ENCODE measurements at regions not wholly inside any gene's neighbourhood (a gene's known extent, or its start where the extent isn't known, plus 50 kb on each side); places are given as distances from the start of the nearest gene placed in this dataset.

GRCh38 chr4:13704761-13705160 lies 77.2 kb upstream of the BOD1L1 start:
- intact Hi-C loops (cut with DNase I; ENCODE audit: low total_unique reads) (no loop called here), in situ Hi-C loops (cut with MboI; ENCODE audit: low sequenced_read_pairs in 4 of 4) (no loop called here)
- Histone ChIP-seq H3K4me3 (no peak overlapping the region), H3K27ac (no peak overlapping the region), H3K27me3 (no peaks in the 10 kb centered on the region), H3K4me1 (no peaks in the 10 kb centered on the region), H3K36me3 (no peaks in the 10 kb centered on the region), H3K9me3 (no peaks in the 10 kb centered on the region)
- DNase-seq, result no peak
- ATAC-seq, result no peak
- no peak for TF ChIP-seq CTCF (IDR thresholded peaks at IDR 0.05 in 4 of 5, conservative IDR thresholded peaks at IDR 0.05 in 1 of 5)
- TF ChIP-seq POLR2A (IDR thresholded peaks at IDR 0.05), result no peak

- Histone ChIP-seq H3K36me3 (no peaks in the 10 kb centered on the region), H3K27ac (peak overlapping the region in 1 of 4 donors; percentile 12), H3K4me1 (no peaks in the 10 kb centered on the region), H3K27me3 (no peaks in the 10 kb centered on the region), H3K4me3 (no peak overlapping the region), H3K9me3 (no peaks in the 10 kb centered on the region)
- TF ChIP-seq POLR2A (IDR thresholded peaks at IDR 0.05), result no peak
- no peak for TF ChIP-seq CTCF (IDR thresholded peaks at IDR 0.05 in 4 of 5, conservative IDR thresholded peaks at IDR 0.05 in 1 of 5)
- intact Hi-C loops (cut with DNase I; ENCODE audit: low total_unique reads) (no loop called here), in situ Hi-C loops (cut with MboI; ENCODE audit: low sequenced_read_pairs in 4 of 4) (no loop called here)
- no peak for DNase-seq
- peak in 1 of 2 donors; percentile 46 for ATAC-seq
Observed at GRCh38 chr4:13705521-13706041, 78.1 kb upstream of the BOD1L1 start.

- H3K9me3 ChIP-seq, result no peaks in the 10 kb centered on the region
- no peak for TF ChIP-seq CTCF (IDR thresholded peaks at IDR 0.05 in 4 of 5, conservative IDR thresholded peaks at IDR 0.05 in 1 of 5)
- no peak for TF ChIP-seq POLR2A (IDR thresholded peaks at IDR 0.05)
- H3K4me1 ChIP-seq, result no peaks in the 10 kb centered on the region
- H3K27ac ChIP-seq, result peak overlapping the region in 1 of 4 donors; percentile 12
- ATAC-seq, result no peak
- H3K27me3 ChIP-seq, result no peaks in the 10 kb centered on the region
- H3K4me3 ChIP-seq, result no peak overlapping the region
- no peaks in the 10 kb centered on the region for H3K36me3 ChIP-seq
- in situ Hi-C loops (cut with MboI; ENCODE audit: low sequenced_read_pairs in 4 of 4), result no loop called here
- intact Hi-C loops (cut with DNase I; ENCODE audit: low total_unique reads), result no loop called here
- DNase-seq, result no peak
Observed at GRCh38 chr4:13706120-13706519, 78.6 kb upstream of the BOD1L1 start.

GRCh38 chr4:13706716-13707115 lies 79.2 kb upstream of the BOD1L1 start:
- TF ChIP-seq CTCF (IDR thresholded peaks at IDR 0.05 in 4 of 5, conservative IDR thresholded peaks at IDR 0.05 in 1 of 5), result no peak
- no peak for TF ChIP-seq POLR2A (IDR thresholded peaks at IDR 0.05)
- DNase-seq, result no peak
- H3K36me3 ChIP-seq, result no peaks in the 10 kb centered on the region
- in situ Hi-C loops (cut with MboI; ENCODE audit: low sequenced_read_pairs in 4 of 4) (no loop called here), intact Hi-C loops (cut with DNase I; ENCODE audit: low total_unique reads) (no loop called here)
- H3K4me1 ChIP-seq, result no peaks in the 10 kb centered on the region
- H3K9me3 ChIP-seq, result no peaks in the 10 kb centered on the region
- no peak overlapping the region for H3K27ac ChIP-seq
- no peaks in the 10 kb centered on the region for H3K27me3 ChIP-seq
- ATAC-seq, result no peak
- no peak overlapping the region for H3K4me3 ChIP-seq

GRCh38 chr4:13710246-13710885 lies 82.8 kb upstream of the BOD1L1 start:
- ATAC-seq (no peak), DNase-seq (no peak)
- Histone ChIP-seq H3K27ac (no peak overlapping the region), H3K36me3 (no peaks in the 10 kb centered on the region), H3K27me3 (no peaks in the 10 kb centered on the region), H3K4me3 (no peak overlapping the region), H3K9me3 (no peaks in the 10 kb centered on the region), H3K4me1 (no peaks in the 10 kb centered on the region)
- TF ChIP-seq POLR2A (IDR thresholded peaks at IDR 0.05), result no peak
- intact Hi-C loops (cut with DNase I; ENCODE audit: low total_unique reads), result no loop called here
- in situ Hi-C loops (cut with MboI; ENCODE audit: low sequenced_read_pairs in 4 of 4), result no loop called here

All from gastrocnemius medialis (tissue), 4 donors.